Effector memory CD8-positive, alpha-beta T cell (primary cell): ENCODE measurements at regions not wholly inside any gene's neighbourhood (a gene's known extent, or its start where the extent isn't known, plus 50 kb on each side); places are given as distances from the start of the nearest gene placed in this dataset.

Source experiments
- ATAC-seq: fragments of 150-1000 bp; cut with Tn5 transposase; replicated peaks from 2 replicates; pipeline ENCODE4 v1.10.0; 2021; ENCODE audit warnings: mild to moderate bottlenecking, moderate library complexity
- DNase-seq, 3 experiments: peaks; one replicate each; pipeline ENCODE4 v3.0.0; 2021
- H3K27ac Mint-ChIP-seq, 2 donors: one replicate each; pipeline ENCODE4 v1.8.0; 2022; ENCODE audit warnings: mild to moderate bottlenecking in 2 of 2, mixed read lengths in 2 of 2, moderate library complexity in 2 of 2
- H3K27me3 Mint-ChIP-seq, 2 donors: one replicate each; pipeline ENCODE4 v1.8.0; 2022; ENCODE audit warnings: mixed read lengths in 2 of 2
- H3K36me3 Mint-ChIP-seq: one replicate; pipeline ENCODE4 v1.8.0; 2022; ENCODE audit warnings: mild to moderate bottlenecking, moderate library complexity, mixed read lengths; ENCODE audit not compliant: insufficient read depth
- H3K4me1 Mint-ChIP-seq, 2 donors: one replicate each; pipeline ENCODE4 v1.8.0; 2022; ENCODE audit warnings: low read depth in 2 of 2, mixed read lengths in 2 of 2
- H3K4me3 Mint-ChIP-seq, 2 donors: one replicate each; pipeline ENCODE4 v1.8.0; 2022; ENCODE audit warnings: mild to moderate bottlenecking in 2 of 2, mixed read lengths in 2 of 2, moderate library complexity in 2 of 2
- H3K9me3 Mint-ChIP-seq, 2 donors: one replicate each; pipeline ENCODE4 v1.8.0; 2022; ENCODE audit warnings: mixed read lengths in 2 of 2

DNA sequence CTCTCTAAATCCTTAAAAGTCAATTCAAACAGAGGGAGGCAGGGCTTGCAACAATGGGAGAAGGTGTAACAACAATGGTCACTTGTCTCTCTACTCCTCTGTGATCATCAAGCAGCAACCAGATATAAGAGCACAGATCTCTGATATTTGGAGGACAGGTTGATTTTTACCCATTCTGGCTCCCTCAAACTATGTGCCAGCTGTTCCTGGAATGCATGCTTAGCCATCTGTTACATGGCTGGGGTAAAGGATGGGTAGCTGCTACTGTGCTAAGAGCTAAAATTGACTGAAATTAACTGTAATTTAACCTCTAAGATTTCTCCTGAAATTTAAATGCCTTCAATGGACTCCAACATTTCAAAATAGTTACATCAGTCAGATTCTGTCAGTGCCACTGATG lies 1459.9 kb downstream of the PCDH7 start:
- H3K4me3 Mint-ChIP-seq = no peak overlapping the region
- no peak for DNase-seq
- H3K27ac Mint-ChIP-seq = no peak overlapping the region
- no peaks in the 10 kb centered on the region for H3K4me1 Mint-ChIP-seq
- peaks cover 7 to 13% of the 10 kb centered on the region in 2 donors for H3K9me3 Mint-ChIP-seq
- no peaks in the 10 kb centered on the region for H3K36me3 Mint-ChIP-seq
- no peak for ATAC-seq
- H3K27me3 Mint-ChIP-seq = no peaks in the 10 kb centered on the region

DNA sequence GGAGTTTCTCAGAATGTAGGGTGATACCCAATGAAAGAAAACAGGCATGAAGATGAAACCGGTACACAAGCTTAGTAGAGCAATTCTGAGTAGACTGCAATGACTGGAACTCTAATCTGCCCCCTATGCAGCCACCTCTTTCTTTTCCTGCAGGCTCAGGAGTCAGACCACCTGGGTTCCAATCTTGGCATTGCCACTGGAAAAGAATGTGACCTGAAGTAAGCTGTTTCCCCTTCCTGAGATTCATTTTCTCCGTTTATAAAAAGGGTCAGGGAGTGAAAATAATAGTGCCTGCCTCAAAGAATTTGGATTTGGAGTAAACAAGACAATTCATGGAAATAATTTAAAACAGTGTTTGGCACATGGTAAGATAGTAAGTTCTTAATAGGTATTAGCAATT lies 1464.0 kb downstream of the PCDH7 start:
- DNase-seq (no peak), ATAC-seq (no peak)
- Mint-ChIP-seq H3K36me3 (no peaks in the 10 kb centered on the region), H3K9me3 (peaks cover 5 to 7% of the 10 kb centered on the region in 2 donors), H3K4me3 (no peak overlapping the region), H3K27me3 (no peaks in the 10 kb centered on the region), H3K4me1 (no peaks in the 10 kb centered on the region), H3K27ac (no peak overlapping the region)

DNA sequence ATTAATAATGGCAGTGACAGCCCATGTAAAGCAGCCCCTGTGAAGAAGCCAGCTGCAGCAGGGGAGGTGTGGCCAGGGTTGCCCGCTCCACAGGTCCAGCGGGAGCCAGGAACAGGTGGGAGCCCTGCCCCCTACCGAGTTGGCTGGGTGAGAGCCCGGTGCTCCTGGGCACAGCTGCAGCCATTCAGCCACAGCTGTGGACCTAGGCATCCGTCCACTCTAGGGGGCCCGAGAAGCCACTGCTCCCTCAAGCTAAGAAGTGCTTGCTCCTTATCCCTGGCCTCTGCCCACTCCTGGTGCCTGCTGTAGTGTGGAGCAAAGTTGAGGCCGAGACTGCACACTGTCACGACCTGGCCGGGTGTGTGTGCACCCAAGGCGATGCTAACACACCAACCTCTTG lies 1469.0 kb downstream of the PCDH7 start:
- peaks cover 0 to 2% of the 10 kb centered on the region in 2 donors for H3K9me3 Mint-ChIP-seq
- ATAC-seq (no peak), DNase-seq (no peak)
- no peaks in the 10 kb centered on the region for H3K36me3 Mint-ChIP-seq
- no peak overlapping the region for H3K4me3 Mint-ChIP-seq
- H3K4me1 Mint-ChIP-seq = no peaks in the 10 kb centered on the region
- H3K27me3 Mint-ChIP-seq = no peaks in the 10 kb centered on the region
- no peak overlapping the region for H3K27ac Mint-ChIP-seq

- Mint-ChIP-seq H3K9me3 (peaks cover 0 to 2% of the 10 kb centered on the region in 2 donors), H3K27ac (no peak overlapping the region), H3K4me3 (no peak overlapping the region), H3K27me3 (no peaks in the 10 kb centered on the region), H3K36me3 (no peaks in the 10 kb centered on the region), H3K4me1 (no peaks in the 10 kb centered on the region)
- ATAC-seq (no peak), DNase-seq (no peak)
Measured at GRCh38 chr4:32189788-32190187, 1469.6 kb downstream of the PCDH7 start.

- no peak overlapping the region for H3K27ac Mint-ChIP-seq
- ATAC-seq (no peak), DNase-seq (no peak)
- no peaks in the 10 kb centered on the region for H3K36me3 Mint-ChIP-seq
- no peak overlapping the region for H3K4me3 Mint-ChIP-seq
- no peaks in the 10 kb centered on the region for H3K4me1 Mint-ChIP-seq
- peaks cover 0 to 5% of the 10 kb centered on the region in 2 donors for H3K9me3 Mint-ChIP-seq
- H3K27me3 Mint-ChIP-seq = no peaks in the 10 kb centered on the region
Measured at GRCh38 chr4:32191961-32192360, 1471.8 kb downstream of the PCDH7 start.

DNA sequence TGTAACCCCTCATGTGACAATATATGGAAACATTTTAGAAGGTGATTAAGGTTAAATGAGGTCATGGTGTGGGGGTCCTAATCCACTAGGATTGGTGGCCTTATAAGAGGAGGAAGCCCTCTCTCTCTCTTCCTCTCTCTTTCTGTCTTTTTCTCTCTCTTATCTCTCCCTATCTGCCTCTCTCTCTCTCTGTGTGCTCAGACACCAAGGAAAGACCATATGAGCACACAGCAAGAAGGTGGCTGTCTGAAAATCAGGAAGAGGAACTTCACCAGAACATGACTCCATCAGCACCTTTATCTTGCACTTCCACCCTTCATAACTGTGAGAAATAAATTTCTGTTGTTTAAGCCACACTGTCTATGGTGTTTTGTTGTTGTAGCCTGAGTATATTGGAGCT lies 1472.2 kb downstream of the PCDH7 start:
- Mint-ChIP-seq H3K4me1 (no peaks in the 10 kb centered on the region), H3K27me3 (no peaks in the 10 kb centered on the region), H3K4me3 (no peak overlapping the region), H3K36me3 (no peaks in the 10 kb centered on the region), H3K9me3 (peaks cover 0 to 6% of the 10 kb centered on the region in 2 donors), H3K27ac (no peak overlapping the region)
- DNase-seq (no peak), ATAC-seq (no peak)

GRCh38 chr4:32192991-32193390 lies 1472.8 kb downstream of the PCDH7 start:
- DNase-seq = no peak
- no peak for ATAC-seq
- no peaks in the 10 kb centered on the region for H3K4me1 Mint-ChIP-seq
- no peaks in the 10 kb centered on the region for H3K36me3 Mint-ChIP-seq
- no peak overlapping the region for H3K4me3 Mint-ChIP-seq
- no peak overlapping the region for H3K27ac Mint-ChIP-seq
- H3K9me3 Mint-ChIP-seq = peaks cover 0 to 6% of the 10 kb centered on the region in 2 donors
- H3K27me3 Mint-ChIP-seq = no peaks in the 10 kb centered on the region

DNA sequence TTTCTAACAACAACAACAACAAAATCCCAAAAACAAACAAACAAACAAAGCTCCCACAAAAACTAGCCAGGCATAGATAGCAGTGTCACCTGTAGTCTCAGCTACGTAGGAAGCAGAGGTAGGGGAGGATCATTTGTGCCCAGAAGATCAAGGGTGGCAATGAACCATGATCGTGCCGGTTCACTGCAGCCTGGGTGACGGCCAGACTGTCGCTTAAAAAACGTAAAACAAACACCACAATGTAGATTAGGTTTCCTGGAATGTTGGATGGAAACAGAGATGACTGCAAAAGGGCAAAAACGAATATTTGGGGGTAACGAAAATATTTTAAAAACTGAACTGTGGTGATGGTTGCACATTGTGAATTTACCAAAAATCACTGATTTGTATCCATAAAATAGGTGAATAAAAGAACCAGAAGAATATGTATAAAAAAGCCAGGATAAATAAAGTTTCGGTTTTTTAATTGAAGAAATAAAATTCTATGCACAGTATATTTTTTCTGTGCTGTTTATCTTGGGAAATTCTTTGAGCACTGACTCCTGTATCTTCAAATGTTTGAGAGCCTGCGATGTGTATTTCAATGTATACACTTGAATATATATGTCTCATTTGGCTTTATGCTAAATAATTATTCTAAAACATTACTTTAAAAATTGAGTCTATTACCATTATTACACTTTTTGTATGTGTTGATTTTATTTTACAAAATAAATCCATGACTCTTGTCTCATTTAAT lies 1477.0 kb downstream of the PCDH7 start:
- ATAC-seq (no peak), DNase-seq (no peak)
- Mint-ChIP-seq H3K4me1 (no peaks in the 10 kb centered on the region), H3K36me3 (no peaks in the 10 kb centered on the region), H3K9me3 (peaks cover 0 to 10% of the 10 kb centered on the region in 2 donors), H3K27me3 (no peaks in the 10 kb centered on the region), H3K27ac (no peak overlapping the region), H3K4me3 (no peak overlapping the region)

GRCh38 chr4:32199639-32200038 lies 1479.5 kb downstream of the PCDH7 start:
- H3K27me3 Mint-ChIP-seq = no peaks in the 10 kb centered on the region
- H3K27ac Mint-ChIP-seq = no peak overlapping the region
- H3K9me3 Mint-ChIP-seq = peaks cover 6 to 11% of the 10 kb centered on the region in 2 donors
- no peak for ATAC-seq
- H3K36me3 Mint-ChIP-seq = no peaks in the 10 kb centered on the region
- no peak for DNase-seq
- no peaks in the 10 kb centered on the region for H3K4me1 Mint-ChIP-seq
- no peak overlapping the region for H3K4me3 Mint-ChIP-seq

DNA sequence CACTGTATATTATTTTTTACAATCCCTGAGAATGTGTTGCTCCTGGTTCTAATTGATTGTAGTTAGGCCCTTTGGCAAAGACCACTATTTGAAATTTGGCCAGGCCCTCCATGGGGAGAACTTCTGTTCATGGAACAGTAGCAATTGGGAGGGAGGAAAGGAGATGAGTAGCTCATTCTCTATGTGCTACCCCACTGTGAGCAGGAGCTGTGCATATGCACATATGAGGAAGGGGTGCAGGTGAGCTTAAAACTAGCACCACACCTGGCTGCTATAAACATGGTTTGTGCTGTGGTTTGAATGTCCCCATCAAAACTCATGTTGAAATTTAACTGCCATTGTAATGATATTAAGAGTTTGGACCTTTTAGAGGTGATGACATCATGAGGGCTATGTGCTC lies 1483.2 kb downstream of the PCDH7 start:
- no peak for ATAC-seq
- H3K27me3 Mint-ChIP-seq = no peaks in the 10 kb centered on the region
- no peak overlapping the region for H3K4me3 Mint-ChIP-seq
- H3K4me1 Mint-ChIP-seq = no peaks in the 10 kb centered on the region
- no peak for DNase-seq
- H3K9me3 Mint-ChIP-seq = peaks cover 12 to 20% of the 10 kb centered on the region in 2 donors
- no peaks in the 10 kb centered on the region for H3K36me3 Mint-ChIP-seq
- H3K27ac Mint-ChIP-seq = no peak overlapping the region

- Mint-ChIP-seq H3K27ac (no peak overlapping the region), H3K9me3 (peaks cover 8 to 27% of the 10 kb centered on the region in 2 donors), H3K4me3 (no peak overlapping the region), H3K27me3 (no peaks in the 10 kb centered on the region), H3K36me3 (no peaks in the 10 kb centered on the region), H3K4me1 (no peaks in the 10 kb centered on the region)
- no peak for DNase-seq
- ATAC-seq = no peak
Measured at GRCh38 chr4:32206756-32207155, 1486.6 kb downstream of the PCDH7 start.

DNA sequence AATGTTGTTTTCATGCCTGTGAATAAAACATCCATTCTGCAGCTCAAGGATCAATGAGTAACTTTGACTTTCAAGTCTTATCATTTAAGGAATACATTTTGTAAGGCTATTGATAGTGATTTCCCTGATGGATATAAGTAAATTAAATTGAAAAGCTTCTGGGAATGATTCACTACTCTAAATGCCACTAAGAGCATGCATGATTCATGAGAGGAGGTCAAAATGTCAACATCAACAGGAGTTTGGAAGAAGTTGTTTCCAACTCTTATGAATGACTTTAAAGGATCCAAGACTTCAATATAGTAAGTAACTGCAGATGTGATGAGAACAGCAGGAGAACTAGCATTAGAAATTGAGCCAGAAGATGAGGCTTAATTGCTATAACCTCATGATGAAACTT lies 1487.3 kb downstream of the PCDH7 start:
- ATAC-seq = no peak
- Mint-ChIP-seq H3K4me1 (no peaks in the 10 kb centered on the region), H3K36me3 (no peaks in the 10 kb centered on the region), H3K9me3 (peaks cover 8 to 27% of the 10 kb centered on the region in 2 donors), H3K4me3 (no peak overlapping the region), H3K27ac (no peak overlapping the region), H3K27me3 (no peaks in the 10 kb centered on the region)
- DNase-seq = no peak

DNA sequence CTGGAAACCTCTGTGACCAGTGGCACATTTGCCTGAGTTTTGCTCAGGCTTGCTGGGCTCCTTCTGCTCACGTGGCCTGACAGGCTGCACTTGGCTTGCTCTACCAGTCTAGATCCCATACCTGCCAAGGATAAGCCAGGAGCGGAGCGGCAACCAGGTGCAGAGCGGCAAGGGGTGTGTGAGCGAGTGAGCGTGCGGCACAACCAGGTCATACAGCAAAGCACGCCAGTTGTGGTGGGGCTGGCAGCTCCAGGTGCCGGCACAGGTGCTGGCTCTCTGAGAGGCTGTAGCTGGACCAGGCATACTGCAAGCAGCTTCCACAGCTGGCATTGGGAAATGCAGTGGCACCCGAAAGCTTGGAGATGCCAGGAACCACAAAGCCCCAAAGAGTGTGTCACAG lies 1495.1 kb downstream of the PCDH7 start:
- no peaks in the 10 kb centered on the region for H3K36me3 Mint-ChIP-seq
- no peak overlapping the region for H3K4me3 Mint-ChIP-seq
- H3K9me3 Mint-ChIP-seq = peaks cover 3 to 8% of the 10 kb centered on the region in 2 donors
- no peaks in the 10 kb centered on the region for H3K27me3 Mint-ChIP-seq
- DNase-seq (no peak), ATAC-seq (no peak)
- no peaks in the 10 kb centered on the region for H3K4me1 Mint-ChIP-seq
- no peak overlapping the region for H3K27ac Mint-ChIP-seq

- H3K27me3 Mint-ChIP-seq = no peaks in the 10 kb centered on the region
- peaks cover 1 to 3% of the 10 kb centered on the region in 2 donors for H3K9me3 Mint-ChIP-seq
- no peak overlapping the region for H3K4me3 Mint-ChIP-seq
- H3K36me3 Mint-ChIP-seq = no peaks in the 10 kb centered on the region
- H3K4me1 Mint-ChIP-seq = no peaks in the 10 kb centered on the region
- ATAC-seq (no peak), DNase-seq (no peak)
- no peak overlapping the region for H3K27ac Mint-ChIP-seq
Measured at GRCh38 chr4:32216502-32216901, 1496.3 kb downstream of the PCDH7 start.
